Suprapubic skin (tissue), 3 donors: ENCODE measurements at regions not wholly inside any gene's neighbourhood (a gene's known extent, or its start where the extent isn't known, plus 50 kb on each side); places are given as distances from the start of the nearest gene placed in this dataset.

ENCODE experiments used
- CTCF ChIP-seq, 2 donors: fragments of 200-600 bp in 1 of 2; fragments of 450-650 bp in 1 of 2; sonication (generic) in 1 of 2; IDR thresholded peaks; one replicate each; pipeline ENCODE4 v1.5.1; 2016 to 2019; ENCODE audit warnings: antibody characterized with exemption in 2 of 2, mild to moderate bottlenecking in 1 of 2, moderate library complexity in 1 of 2
- POLR2AphosphoS5 ChIP-seq, 3 donors: sonication (generic); formaldehyde crosslinking; IDR thresholded peaks; one replicate each; pipeline ENCODE4 v1.6.1; 2017; ENCODE audit warnings: antibody characterized with exemption in 3 of 3

- no peak for TF ChIP-seq CTCF (IDR thresholded peaks at IDR 0.05)
- no peak for TF ChIP-seq POLR2AphosphoS5 (IDR thresholded peaks at IDR 0.05)
Measured at GRCh38 chr7:116431787-116432526, 67.6 kb upstream of the CAV2 start.
